IPS-11a (cell line): ENCODE measurements at regions not wholly inside any gene's neighbourhood (a gene's known extent, or its start where the extent isn't known, plus 50 kb on each side); places are given as distances from the start of the nearest gene placed in this dataset.
"Not testable (repeated sequence)": the region's sequence is repeated elsewhere in the genome, so short reads cannot be mapped to it uniquely, and the experiment has no call there.

Experiments used
- H3K4me3 ChIP-seq: one replicate; pipeline ENCODE4 v1.5.1; 2013; ENCODE audit warnings: low read depth, low read length, control low read depth

DNA sequence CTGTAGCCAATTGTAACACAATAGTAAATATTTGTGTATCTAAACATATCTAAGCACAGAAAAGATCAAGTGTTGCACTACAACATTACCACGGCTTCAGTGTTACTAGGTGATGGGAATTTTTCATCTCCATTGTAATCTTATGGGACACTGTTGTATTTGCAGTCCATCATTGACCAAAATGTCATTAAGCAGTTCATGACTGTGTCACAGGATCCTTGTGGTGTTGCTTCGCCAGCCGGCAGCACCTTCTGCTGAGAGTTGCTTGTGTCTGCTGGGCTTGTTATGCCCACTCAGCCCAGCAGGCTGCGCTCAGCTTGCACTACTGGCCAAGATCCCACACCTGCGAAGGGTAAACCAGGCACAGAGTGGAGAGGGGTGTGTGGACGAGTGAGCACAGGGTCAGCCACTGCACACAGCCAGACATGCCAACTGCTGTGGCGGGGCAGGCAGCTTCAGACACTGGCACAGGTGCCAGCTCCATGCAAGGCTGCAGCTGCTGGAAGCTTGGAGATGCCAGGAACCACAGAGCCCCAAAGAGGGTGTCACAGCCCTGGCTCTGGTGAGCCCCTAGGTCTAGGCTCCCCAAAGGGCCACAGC, 273.7 kb downstream of the CETN3 start:
- H3K4me3 ChIP-seq, result no peak overlapping the region

DNA sequence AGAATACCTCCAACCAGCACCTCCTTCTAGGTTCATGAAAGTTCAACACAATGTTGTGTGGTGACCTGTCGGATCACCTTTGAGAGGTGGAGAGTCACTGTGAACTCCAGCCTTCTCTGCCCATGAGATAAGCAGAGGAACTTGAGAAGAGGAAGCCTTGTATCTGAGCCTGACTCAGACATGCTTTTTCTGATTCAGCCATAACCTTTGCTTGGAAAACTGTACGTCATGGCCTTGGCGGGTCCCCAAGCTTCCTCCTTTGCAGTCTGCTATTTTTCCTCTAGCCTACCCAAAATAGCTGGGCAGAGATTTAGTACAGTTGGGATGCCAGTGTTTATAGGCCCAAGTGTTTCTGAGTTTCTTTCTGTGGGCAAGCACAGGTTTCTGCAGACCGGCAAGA, 274.7 kb downstream of the CETN3 start:
- no peak overlapping the region for H3K4me3 ChIP-seq

DNA sequence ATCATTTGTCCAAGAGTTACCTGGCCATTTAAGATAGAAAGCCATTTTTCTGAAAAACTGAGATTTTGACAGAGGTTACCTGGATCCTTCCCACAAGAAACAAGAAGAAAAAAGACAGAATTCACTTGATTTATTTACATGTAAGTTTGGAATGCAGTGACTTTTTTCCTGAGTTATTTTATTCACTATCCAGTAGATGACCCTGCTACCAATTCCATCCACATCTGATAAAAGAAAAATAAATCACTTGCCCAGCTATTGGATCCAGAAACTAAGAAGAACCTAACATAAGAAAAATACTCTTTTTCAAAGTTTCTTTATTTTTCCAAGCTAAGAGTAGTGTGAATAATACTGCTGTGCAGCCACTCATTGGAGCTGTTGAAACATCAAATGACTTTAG, 275.2 kb downstream of the CETN3 start:
- no peak overlapping the region for H3K4me3 ChIP-seq

DNA sequence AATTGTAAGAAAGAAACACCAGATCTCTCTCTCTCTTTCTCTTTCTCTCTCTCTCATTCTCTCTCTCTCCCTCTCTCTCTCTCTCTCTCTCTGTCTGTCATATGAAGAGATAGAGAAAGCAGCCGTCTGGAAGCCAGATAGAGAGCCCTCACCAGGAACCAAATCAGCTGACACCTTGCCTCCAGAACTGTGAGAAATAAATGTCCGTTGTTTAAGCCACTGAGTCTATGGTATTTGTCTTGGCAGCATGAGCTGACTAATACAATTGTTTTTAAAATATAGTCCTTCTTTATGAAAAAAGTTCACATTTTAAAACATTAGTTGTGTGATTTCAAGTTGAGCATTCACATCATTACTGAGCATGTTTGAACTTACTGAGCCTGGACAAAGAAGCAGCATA, 275.6 kb downstream of the CETN3 start:
- H3K4me3 ChIP-seq, result no peak overlapping the region

DNA sequence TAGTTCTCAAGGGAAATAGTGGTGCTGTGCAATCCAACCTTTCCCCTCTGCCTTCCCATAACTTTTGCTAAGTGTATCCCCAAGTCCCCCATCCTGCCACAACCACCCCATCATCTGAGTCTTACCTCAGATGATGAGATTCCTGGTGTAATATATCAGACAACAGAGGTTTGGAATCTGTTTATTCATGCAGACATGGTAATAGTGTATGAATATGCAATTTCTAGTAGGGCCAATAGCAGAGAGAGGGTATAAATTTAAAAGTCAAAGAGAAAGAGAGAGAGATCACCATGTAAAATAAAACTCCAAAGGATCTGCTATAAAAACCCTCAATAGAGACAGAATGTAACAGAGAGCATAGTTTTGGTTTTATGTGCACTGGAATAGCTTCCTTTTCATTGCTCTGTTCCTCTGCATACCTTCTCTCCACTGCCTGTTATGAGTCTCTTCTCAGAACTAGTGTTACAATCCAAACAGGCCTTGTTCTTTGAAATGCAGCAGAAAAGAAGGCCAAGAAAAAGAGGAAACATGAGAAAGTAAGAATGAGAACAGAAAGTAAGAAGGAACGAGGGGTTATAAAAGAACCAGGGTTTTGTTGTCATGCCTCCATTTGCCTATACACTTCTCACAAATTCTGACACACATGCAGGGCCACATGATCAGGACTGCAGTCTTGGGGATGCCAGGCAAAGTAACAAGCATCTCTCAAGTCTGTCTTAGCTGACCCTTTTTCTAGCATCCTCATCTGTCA, 278.0 kb downstream of the CETN3 start:
- no peak overlapping the region for H3K4me3 ChIP-seq

DNA sequence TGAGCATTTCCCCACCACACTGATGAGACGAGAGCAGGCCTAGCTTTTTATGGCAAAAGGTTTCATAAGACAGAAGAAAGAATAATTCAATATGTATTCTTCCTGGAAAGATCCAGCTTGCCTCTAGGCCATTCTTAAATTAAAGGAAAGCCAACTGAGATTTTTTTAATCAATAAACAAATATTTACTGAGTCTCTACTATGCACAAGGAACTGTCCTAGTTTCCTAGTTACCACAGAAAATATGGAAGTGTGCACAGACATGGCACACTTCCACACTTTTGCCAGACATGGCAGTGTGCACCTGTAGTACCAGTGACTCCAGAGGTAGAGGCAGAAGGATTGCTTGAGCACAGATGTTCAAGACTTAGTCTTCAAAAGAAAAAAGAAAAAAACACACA, 281.0 kb downstream of the CETN3 start:
- H3K4me3 ChIP-seq, result no peak overlapping the region

DNA sequence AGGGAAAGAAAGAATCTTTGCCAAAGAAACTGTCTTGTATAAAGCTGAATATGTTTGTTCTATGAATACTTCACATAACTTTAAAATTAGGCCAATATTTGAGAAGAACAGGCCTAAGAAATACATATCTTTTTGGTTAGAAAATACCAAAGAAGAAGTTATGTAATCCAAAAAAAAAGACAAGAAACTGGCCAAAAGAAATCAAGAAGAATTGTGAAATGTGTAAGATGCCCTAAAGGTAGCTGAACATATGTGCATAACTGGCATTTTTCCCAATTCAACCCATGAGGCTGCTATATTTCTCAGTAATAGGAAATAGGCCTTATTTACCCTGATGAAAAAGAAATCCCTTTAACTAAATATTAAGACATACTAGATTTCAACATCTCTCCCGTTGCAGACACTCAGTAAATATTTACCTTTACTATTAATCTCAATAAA, 290.0 kb downstream of the CETN3 start:
- no peak overlapping the region for H3K4me3 ChIP-seq

DNA sequence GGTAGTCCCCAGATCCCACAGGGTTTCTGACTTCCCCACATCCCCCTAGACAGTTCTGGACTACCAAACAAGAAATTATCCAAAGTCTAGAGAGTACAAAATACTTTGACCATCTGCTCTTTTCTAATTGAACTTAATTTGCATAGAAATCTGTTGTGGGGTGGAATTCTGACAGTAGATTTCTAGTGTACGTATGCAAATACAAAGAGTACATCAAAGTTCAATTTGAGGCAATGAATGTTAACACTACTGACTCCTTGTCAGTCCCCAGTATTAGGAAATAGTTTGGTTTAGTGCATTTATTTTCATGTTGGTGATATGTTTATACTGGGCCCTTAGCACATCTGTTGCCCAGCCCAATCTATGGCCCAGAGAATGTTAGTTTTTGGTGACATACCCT, 292.6 kb downstream of the CETN3 start:
- no peak overlapping the region for H3K4me3 ChIP-seq

DNA sequence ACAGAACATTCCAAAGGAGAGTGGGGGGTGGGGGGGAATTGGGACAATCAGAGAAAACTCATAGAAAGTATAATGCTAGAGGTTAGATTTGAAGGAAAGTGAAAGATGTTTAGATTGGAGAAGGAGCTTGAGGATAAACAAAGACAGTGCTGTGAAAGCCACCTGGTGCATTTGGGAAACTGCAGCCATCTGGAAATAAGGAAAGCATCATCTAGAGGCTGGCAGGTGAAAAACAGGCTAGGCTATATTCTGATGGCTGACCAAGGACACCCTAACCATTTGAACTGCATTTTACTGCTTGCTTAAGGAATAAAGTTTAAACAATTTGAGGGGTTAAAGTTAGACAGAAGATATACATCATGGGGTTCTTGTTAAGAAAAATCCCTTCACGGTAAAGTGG, 296.4 kb downstream of the CETN3 start:
- no peak overlapping the region for H3K4me3 ChIP-seq

DNA sequence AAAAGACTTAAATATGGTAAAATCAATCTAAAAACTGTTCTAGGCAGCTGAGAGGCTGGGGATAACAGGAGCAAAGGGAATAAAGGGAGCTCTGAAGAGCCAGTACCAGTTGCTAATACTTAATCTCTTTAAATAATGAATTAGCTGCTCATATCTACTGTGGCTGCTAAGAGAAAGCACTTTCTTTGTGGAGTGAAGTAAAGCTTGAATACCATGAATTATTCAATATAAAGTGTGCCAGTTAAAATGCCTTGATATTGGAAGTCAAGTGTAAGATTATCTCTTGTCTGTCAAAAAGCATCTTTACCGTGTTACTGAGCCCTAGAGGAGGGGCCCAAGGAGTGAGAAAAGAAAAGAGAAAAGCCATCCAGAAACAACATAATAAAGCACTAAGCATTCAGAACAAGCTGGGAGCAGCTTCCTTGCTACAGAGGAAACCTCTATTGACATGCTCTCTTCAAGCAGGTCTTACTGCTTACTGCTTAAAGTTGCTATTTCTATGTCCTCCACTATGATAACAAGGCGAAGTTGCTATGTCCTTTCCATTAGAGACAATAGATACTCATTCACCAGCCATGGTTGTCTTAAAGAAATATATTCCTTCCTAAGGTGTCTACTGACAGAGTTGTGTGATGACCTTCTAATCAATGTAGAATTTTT, 297.4 kb downstream of the CETN3 start:
- no peak overlapping the region for H3K4me3 ChIP-seq

DNA sequence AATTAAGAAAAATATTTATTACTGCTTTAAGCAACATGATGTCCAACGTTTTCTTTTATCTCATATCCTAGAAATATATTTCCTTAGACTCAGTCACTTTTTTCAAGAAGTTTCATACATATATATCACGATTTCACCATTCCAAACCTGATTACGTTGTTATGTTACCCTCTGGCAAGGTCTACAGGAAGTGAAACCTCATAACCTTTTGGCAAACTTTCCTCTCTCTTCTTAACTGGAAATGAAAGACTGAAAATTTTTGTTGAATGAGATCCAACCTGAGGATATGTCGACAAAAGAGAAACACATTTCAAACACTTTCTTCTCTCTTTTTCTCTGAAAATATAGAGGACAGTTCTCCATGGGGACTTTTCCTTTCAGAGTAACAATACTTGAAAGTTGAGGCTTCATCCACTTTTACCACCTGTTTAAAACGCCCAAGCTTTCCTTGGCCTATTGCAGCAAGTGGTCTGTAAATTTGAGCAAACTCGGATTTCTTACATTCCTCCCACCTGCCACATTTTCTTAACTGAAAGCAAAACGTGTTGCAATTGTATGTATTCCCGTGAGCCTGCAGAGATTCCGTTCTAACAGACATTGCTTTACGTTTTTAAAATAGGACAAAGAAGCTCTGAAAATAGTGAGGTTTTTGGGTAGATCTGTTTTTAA, 298.1 kb downstream of the CETN3 start:
- no peak overlapping the region for H3K4me3 ChIP-seq

DNA sequence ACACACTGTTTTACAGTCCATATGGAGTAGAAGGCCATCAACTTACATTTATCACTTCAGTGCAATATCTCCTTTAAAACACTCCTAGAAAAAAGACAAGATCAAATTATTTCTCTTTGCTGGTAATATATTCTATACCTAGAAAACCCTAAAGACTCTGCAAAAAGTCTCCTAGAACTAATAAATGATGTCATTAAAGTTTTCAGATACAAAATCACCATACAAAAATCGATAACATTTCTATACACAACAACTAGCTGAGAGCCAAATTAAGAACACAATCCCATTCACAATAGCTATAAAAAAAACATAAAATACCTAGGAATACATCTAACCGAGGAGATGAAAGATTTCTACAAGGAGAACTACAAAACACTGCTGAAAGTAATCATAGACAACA, 300.3 kb downstream of the CETN3 start:
- no peak overlapping the region for H3K4me3 ChIP-seq

DNA sequence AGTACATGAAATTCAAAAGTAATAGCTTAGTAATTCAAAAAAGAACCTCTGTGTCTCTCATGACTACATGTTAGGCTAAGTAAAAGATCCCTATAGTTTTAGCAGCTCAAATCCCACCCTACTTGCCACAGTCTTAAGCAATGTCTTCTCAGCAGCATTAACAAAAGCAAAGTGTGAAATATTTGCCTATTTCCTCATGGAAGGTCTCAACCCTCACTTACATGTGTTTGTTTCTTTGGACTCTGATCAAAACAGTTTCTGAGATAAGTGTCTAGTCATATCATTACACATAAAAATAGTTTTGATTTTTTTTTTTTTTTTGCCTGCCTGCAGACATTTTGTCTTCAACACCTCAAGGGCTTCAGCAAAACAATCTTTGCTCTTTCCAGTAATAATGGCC, 310.5 kb downstream of the CETN3 start:
- no peak overlapping the region for H3K4me3 ChIP-seq

DNA sequence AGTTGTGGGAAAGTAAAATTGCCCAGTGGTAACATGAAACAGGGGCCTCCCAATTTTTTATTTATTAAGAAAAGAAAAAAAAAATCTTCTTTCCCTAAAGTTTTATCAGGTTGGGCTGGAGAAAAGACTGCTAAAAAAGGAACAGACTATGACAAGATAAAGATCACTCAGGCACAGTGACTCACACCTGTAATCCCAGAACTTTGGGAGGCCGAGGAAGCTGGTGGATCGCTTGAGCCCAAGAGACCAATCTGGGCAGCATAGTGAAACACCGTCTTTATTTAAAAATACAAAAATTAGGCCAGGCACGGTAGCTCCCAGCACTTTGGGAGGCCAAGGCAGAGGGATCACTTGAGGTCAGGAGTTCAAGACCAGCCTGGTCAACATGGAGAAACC, 312.5 kb downstream of the CETN3 start:
- H3K4me3 ChIP-seq, result no peak overlapping the region

DNA sequence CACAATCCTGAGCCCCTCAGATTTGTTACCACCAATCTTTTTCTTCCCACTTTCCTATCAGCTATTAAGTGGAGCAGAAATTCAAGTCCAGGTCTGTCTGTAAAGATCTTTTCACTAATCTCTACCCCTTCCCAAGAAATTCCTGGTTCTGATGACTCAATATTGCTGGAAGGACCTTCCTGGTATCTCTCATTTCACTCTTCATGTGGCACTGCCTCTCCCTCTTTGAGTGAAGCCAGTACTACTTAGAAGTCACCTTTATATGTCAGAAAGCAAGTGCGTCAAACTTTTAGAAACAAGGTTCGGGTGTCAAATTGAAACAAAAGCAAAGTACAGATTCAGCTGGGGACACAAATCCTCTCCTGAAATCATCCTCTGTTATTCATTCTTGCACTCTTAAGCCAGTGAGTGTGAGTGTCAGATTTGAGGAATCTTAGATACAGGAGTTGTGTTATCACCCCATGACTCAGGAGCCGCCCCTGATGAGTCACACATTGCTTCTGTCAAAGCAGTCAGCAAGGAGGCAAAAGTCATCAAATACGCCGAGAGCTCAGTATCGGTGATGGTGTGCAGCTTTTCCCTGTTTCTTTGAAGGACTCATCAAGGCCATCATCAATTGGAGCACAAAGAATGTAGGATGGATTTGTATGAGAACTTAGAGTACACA, 313.0 kb downstream of the CETN3 start:
- no peak overlapping the region for H3K4me3 ChIP-seq

DNA sequence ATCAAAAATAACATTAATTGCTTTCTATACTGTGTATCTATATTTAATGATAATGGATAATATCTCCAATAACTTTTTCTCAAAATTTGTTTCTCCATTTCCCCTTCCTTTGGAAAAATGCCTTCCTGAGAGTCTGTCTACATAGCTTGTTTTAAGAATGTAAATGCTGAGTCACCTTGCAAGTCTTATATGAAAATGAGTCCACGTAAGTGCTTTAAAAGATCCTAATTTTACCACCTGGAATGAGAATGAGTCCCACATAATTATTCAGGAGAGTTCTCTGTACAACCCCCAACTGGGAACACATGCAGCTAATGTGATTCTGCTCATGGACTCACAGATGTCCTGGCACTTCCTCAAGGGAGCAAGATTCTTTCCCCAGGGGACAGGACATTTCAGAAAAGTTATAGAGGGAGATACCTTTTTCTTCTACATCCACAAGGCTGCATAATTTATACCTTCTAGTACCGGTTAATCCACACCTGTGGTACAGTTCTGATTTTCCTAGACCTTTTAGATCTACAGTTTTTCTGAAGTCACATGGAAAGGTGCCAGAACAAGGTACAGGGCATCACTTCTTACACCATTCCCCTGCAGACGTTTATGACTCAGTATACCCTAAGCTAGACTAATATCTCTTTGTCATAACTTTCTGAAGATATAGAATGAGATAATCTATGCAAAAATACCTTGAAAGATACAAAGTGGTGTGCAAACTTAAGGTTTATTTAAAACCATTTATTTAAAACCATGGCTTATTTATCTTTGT, 314.1 kb downstream of the CETN3 start:
- H3K4me3 ChIP-seq, result no peak overlapping the region

DNA sequence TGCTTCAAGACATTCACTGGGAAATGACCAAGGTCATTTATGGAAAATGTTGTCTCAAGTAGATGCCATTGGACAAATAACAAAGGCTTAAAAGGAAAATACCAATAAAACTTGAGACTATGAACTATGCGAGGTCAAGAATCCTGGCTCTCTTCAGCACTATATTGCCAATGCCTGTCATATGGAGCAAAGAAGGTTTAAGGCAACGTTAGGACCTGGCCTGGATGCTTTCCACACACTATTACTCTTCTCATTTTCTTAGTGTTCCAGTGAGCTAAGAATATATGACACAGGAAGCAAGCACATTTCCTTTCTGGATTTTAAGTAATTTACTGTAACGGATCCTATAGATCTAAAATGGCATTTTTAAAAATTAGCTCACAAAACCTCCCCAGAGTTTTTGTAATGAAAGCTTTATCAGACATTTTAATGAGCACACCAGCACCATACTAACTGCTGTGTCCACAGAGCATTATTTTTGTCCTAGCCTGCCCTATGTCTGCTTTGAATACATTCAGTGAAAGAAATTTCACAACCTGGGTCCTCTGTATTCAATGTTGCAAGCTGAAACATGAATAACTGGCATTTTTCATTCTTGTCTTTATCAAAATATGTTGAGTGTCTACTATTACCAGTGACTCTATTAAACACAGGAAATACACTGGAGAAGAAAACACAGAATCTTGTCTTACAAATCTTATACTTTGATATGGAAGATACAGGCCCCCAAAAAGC, 315.6 kb downstream of the CETN3 start:
- H3K4me3 ChIP-seq, result no peak overlapping the region

DNA sequence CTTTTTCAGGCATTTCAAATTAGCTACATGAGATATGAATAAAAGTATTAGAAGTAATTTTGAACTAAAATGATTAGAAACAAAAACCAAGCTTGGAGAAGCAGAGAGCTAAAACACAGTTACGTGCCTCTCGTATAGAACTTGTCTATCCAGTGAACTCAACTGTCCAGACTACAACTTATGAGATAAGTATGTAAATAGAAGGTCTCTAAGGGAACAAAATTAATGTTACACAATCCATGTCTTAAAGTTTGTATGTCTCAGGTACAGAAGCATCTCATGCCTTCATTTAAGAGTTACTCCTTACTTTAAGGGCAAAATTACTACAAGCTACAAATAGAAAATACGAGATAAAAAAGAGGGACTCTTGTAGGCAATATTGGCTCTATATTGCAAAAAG, 316.8 kb downstream of the CETN3 start:
- no peak overlapping the region for H3K4me3 ChIP-seq

DNA sequence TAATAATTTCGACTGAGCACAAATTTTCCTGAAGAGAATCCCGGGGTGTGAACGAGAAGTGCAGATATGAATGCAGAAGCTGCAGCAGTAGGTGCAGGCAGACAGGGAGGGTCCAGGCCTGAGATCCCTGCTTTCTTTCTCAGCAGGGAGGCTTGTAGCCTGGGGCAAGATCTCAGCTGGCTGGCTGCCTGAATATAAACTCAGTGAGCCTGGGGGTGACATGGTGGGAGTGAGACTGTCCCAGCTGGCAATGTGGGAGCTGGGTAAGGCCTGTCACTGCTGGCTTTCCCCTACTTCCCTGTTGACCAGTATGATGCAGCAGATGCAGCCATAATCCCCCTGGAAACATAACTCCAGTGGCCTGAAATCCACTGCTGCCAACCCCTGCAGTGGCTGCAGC, 325.2 kb downstream of the CETN3 start:
- H3K4me3 ChIP-seq, result no peak overlapping the region

DNA sequence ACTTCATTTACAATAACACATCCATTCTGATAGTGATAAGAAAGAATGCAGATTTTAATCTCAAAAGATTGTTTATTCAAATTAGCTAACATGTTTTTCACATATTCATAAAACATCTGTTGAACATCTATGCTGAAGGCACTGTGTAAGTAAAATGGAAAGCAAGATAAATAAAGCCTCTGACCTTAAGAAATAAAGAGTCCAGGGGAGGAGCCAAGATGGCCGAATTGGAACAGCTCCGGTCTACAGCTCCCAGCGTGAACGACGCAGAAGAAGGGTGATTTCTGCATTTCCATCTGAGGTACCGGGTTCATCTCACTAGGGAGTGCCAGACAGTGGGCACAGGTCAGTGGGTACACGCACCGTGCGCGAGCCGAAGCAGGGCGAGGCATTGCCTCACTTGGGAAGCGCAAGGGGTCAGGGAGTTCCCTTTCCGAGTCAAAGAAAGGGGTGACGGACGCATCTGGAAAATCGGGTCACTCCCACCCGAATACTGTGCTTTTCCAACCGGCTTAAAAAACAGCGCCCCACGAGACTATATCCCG, 336.5 kb downstream of the CETN3 start:
- H3K4me3 ChIP-seq, result not testable (repeated sequence)
